DND-41 (cell line): ENCODE measurements at regions not wholly inside any gene's neighbourhood (a gene's known extent, or its start where the extent isn't known, plus 50 kb on each side); places are given as distances from the start of the nearest gene placed in this dataset.
"Not testable (repeated sequence)": the region's sequence is repeated elsewhere in the genome, so short reads cannot be mapped to it uniquely, and the experiment has no call there.

Experiments
- CTCF ChIP-seq: IDR thresholded peaks from 2 replicates; pipeline ENCODE4 v1.5.1; 2012; ENCODE audit warnings: borderline replicate concordance, low read length, moderate library complexity, mild to moderate bottlenecking; ENCODE audit not compliant: poor library complexity, severe bottlenecking; ENCODE audit errors: extremely low read depth
- EZH2 ChIP-seq: IDR thresholded peaks from 3 replicates; pipeline ENCODE4 v1.6.1; 2012; ENCODE audit warnings: borderline replicate concordance, low read depth, mild to moderate bottlenecking, moderate library complexity, low read length, inconsistent platforms; ENCODE audit not compliant: severe bottlenecking

- not testable (repeated sequence) for TF ChIP-seq CTCF, EZH2
Measured at GRCh38 chr2:87334888-87335287, 313.2 kb upstream of the PLGLB1 start.
